ENCODE measurements at regions not wholly inside any gene's neighbourhood (a gene's known extent, or its start where the extent isn't known, plus 50 kb on each side); places are given as distances from the start of the nearest gene placed in this dataset.
"Not testable (repeated sequence)": the region's sequence is repeated elsewhere in the genome, so short reads cannot be mapped to it uniquely, and the experiment has no call there.

DNA sequence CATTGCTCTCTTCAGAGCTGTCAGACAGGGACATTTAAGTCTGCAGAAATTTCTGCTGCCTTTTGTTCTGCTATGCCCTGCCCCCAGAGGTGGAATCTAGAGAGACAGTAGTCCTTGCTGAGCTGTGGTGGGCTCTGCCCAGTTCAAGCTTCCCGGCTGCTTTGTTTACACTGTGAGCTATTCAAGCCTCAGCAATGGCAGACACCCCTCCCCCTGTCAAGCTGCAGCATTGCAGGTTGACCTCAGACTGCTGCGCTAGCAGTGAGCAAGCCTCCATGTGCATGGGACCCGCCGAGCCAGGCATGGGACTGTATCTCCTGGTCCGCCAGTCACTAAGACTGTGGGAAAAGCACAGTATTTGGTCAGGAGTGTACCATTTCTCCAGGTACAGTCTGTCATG lies 53.6 kb upstream of the MAPK10 start:
- DNase-seq, result not testable (repeated sequence)

DNA sequence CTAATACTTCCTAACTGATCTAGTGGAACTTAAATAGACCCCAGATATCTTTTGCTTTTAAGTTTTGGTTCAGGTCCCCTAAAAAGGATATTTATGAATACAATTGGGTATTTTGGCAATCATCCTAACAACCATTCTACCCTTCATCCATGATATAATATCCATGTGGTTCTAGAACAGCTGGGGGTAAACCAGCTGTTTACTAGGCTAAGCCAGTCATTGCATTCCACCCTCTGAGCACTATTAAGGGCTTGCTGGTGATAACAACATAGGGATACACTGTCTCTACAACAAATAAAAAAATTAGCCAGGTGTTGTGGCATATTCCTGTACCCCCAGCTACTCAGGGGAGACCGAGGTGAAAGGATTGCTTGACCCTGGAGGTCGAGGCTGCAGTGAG lies 54.8 kb upstream of the MAPK10 start:
- no peak for DNase-seq

DNA sequence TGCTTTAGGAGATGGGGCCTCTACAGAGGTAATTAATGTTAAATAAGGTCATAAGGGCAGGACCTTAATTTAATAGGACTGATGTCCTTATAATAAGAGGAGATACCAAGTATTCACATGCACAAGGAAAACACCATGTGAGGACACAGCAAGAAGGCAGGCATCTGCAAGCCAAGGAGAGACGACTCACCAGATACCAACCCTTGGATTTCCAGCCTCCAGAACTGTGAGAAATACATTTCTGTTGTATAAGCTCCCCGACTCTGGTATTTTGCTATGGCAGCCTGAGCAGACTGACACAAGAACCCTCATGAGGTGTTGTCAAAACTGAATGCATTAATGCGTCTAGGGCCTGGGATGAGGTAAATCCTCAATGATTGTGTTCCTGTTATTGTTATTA lies 56.2 kb upstream of the MAPK10 start:
- no peak for DNase-seq

DNA sequence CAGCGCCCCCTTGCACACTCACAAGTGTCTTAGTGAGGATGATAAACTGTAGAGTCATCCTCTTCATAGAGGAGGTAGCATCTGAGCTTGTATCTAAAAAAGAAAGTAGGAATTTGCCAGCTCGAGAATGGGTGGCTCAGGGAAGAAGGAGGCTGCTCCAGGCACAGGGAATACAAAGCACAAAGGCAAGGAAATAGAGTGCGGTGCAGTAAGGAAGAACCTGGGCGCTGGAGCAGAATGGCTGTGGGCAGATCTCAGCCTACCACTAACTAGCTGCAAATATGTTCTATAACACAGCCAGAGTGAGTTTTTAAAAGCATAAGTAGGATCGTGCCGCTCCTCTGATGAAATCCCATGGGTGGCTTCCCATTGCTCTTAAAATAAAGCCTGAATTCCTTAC lies 61.6 kb upstream of the MAPK10 start:
- DNase-seq, result no peak

DNA sequence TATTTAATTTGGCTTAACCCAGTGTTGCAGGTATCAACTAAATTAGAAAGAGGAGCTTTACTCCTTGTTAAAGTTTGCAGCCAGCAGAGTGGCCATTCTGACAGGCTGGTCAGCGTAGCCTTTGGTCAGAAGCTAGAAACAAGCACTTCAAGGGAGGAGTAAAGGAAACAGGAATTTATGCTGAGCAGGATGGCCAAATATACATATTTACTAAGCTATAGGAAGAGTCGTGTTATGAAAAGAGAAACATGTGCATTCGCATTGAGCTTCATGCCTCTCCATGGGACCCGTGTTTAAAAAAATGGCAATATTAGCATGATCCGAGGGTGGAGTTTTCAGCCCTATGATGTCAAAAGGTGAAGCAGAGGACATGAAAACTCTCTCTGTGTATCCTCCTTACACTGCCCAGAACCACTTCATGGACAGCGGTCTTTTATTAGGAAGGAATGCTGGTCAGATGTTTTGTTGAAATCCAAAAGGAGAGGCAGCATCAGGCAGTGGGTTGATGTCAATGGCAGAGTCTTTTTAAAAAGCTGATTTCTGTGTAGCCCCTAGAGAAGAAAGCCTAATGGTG lies 71.8 kb upstream of the MAPK10 start:
- no peak for DNase-seq

DNA sequence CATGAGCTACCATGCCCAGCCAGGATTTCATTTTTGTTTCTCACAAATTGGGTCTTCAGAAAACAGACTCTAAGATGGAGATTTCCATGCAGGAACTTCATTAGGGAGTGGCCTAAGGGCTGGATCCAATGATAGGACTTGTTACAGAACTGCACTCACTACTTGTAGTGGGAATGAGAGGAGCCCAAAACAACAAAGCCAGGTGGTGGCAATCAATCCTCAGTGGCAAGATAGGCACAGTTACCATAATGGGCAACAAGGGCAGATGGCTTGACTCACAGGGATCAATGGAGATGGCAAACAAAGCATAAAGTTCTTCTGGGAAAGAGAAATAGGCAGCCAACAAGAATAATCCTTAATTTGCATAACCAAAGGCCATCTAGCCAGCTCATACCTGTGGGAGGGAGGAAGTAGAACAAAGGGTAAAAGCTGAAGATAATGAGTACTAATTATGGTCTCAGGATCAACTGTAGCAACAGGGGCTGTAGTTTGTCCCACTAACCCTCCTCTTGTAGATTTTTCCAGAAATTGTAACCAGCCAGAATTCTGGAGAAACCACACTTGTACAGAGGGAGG lies 72.8 kb upstream of the MAPK10 start:
- DNase-seq, result no peak

DNA sequence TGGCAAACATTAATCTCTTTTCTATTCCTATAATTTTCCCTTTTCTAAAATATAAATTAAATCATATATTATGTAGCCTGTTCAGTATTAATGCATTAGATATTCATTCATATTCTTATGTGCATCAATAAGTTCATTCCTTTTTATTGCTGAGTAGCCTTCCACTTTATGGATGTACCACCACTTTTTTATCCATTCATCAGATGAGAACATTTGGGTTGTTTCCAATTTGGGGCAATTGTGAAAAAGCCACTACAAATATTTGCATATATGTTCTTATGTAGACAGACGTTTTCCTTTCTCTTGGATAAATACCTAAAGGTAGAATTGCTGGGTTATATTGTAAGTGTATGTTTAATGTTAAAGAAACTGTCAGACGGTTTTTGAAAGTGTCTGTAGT lies 79.4 kb upstream of the MAPK10 start:
- no peak for DNase-seq

DNA sequence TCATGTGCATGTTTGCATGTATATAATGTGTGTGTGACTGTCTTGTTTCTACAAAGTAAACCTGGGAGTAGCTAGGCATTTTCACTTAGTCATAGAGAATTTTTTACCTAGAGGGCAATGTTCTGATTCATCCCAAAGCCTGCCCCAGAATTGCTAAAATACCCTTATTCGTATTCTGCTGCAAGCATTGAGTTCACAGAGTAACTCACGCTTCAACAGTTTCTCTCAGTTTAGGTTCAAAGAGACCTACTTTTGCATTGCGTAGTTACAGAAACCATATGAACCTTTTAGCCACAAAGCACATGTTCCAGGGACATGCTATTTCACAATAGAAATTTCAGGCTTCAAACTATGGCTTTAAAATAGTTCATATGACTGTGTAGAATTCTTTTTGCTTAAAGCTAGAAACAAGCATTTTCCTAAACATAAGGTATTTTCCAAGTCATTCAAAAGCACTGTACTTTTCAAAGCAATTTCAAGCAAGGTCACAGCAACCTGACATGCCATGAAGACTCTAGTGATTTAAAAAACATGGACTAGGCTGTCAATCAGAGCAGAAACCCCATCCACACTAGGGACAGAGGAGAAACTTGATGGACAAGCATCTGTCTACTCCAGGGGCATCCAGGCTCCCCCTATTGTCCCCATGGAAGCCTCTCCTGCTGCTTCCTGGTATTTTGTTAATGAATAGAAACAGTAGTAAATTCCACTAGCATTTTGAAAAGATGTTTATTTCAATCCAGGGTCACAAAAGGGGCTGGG lies 81.5 kb upstream of the MAPK10 start:
- no peak for DNase-seq

DNA sequence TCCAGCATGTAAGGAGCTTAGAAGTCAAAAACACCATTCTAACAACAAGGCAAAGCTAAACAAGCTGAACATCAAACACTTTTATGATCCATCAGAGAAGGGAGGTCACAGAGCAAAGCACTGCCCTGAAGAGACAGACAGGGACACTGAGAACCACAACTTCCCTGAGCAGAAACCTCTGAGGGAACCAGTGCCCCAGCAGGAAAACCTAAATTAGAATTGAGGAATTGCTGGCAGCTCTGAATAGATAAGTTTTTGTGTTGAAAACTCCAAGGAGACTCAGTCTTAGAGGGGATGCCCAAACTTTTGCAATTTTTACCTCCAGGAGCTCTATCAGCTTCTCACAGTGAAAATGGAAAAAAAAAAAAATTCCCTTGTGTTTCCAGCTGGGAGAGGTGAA lies 83.0 kb upstream of the MAPK10 start:
- DNase-seq, result no peak

DNA sequence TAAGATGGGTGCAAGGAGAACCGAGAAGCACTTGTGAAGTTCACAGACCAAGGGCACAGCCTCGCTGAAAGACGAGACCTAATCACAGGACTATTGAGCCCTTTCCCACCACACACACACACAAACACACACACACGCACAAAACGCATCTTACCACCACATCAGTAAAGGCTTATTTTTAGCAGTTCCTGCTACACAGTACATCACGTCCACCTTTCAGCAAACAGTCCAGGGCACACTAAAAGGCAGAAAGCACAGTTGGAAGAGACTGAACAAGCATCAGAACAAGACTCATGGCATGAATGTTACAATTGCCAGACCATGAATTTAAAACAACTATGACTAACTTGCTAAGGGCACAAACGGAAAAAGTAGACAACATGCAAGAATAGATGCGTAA lies 83.6 kb upstream of the MAPK10 start:
- DNase-seq, result no peak

DNA sequence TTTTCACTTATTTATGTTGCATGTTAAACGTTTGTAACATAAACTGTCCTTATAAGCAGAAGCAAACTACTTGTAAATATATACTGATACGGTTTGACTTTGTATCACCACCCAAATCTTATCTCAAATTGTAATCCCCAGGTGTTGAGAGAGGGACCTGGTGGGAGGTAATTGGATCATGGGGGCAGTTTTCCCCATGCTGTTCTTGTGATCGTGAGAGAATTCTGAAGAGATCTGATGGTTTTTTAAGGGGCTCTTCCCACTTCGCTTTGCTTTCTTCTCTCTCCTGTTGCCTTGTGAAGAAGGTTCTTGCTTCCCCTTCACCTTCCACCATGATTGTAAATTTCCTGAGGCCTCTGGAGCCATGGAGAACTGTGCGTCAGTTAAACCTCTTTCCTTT lies 87.1 kb upstream of the MAPK10 start:
- DNase-seq, result no peak

DNA sequence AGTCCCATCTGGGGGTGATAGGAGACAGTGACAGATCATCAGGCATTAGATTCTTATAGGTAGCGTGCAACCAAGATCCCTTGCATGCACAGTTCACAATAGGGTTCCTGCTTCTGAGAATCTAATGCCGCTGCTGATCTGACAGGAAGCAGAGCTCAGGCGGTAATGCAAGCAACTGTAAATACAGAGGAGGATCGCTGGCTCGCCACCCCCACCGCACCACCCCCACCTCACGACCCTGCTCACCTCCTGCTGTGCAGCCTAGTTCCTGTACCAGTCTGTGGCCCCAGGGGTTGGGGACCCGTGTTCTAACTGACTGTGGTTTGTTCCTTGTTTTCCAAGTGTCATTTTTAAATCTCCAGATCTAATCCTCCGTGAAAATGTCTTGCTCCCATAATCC lies 89.0 kb upstream of the MAPK10 start:
- no peak for DNase-seq

DNA sequence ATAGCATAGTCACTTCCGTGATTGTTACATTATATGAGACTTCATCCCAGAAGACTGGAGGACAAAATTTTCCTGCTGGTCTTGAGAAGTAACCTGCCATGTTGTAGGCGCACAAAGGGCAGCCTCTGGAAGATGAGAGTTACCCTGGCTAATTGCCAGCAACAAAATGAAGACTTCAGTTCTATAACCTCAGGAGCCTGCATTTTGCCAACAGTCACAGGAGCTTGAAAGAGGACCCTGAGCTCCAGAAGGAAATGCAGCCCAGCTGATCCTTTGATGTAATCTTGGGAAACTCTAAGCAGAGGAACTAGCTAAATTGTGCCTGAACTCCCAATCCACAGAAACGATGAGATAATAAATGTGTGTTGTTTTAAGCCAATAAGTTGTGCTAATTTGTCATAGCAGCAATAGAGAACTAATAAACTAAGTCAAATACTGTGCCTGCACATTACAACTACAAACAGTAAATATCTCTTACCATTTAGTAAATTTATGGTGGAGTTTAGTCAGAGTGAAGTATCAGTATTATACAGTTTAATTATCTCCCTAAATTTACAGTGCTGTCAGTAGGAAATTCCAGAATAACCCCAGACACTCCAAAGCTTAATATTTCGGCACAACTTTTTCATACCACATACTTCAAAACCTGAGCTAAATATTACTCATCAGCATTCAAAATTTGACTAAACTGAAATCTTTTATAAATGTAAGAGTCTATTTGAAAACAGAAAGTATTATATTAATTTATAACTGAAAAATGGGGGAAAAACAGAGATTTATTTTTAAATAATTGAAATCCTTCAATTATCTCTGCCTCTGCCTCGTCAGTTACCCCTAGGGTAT lies 90.1 kb upstream of the MAPK10 start:
- no peak for DNase-seq

DNA sequence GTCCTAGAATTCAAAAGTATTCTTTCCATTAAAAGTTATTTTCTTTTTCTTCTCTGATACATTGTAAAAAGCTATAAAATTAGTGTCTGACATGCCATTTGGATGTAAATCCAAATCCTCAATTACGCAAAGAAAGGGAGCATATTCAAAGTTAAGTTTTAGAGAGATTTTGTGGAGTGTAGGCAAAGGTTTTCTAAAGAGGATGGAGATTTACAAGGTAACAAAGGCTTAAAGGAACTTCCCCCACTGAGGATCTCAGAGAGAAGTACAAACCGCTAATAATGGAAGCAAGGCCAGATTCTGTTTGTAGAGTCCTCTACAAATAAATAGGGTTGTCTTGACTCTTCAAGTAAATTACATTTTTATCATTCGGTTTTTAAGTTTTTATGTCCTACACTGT lies 91.0 kb upstream of the MAPK10 start:
- DNase-seq, result no peak

DNA sequence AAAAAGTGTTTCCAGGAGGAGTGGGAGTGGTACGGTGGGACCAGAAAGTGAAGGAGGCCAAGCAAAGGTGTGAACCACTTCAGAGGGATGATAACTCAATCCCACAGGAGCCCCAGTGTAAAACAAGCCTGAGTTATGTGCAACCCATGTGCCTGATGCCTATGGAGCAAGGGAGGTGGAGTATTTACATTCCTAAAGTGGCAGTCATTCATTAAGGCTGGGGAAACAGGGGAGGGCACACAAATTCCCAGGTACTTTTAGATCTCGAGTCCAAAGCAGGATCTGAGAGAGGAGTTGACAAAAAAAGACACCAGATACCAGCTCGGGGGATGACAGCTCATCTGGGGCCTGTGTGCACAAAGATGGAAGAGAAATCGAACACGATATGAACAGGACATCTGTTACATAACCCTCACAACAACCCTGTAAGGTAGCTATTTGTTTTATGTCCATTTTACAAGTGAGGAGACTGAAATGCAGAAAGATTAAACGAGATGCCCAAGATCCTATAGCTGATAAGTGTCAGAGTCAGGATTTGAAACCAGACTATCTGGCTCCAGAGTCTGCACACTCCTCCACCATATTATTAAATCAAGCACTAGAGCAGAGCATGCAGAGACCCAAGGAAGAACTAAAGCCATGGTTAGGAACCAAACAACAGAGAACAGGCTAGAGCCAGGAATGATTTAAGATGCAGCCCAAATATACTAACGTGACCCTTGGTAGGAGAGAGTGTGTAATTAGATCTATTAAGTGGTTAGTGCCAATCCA lies 91.9 kb upstream of the MAPK10 start:
- DNase-seq, result no peak

DNA sequence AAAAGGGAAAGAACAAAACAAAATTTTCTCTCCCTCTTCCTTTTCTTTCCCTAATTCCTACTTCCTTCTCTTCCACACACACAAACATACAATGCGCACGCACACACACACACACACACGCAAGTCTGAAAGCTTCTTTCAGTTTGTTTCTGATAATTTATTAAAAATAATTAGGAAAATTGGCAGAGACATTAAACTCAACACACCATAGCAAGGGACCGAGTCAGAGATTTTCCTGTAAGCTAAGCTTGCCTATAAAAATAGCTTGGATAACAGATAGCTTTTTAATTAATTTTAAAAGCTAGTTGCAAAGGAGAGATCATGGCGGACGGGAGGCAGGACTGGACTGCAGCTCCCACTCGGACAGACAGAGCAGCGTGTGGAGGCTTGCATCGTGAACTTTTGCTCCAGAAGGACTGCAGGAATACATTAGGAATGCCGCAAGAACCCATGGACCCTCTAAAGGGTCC lies 92.6 kb upstream of the MAPK10 start:
- no peak for DNase-seq

DNA sequence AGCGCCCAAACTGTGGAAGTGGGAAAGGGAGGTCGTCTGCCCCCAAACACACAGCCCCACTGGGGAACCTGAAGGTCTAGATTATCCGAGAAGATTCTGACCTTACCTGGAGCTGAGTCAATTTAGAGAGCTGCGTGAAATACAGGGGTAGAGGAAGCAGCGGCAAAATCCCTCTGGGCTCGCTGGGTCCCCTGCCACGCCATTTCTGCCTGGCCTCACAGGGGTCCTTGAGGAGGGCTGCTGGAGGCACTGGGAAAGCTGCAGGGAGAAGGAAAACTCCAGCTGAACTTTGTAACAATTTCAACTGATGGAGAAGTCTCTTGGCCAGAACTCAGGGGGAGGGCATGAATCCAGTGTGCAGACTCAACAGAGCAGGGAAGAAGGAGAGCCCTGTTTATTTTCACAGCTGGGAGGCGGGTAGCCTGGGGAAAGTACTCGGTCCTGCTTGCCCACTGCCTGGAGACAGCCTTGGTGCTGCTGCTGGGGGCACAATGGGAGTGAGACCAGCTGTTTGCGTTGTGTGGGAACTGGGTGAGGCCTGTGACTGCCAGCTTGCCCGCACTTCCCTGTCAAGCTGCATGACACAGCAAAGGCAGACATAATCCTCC lies 93.2 kb upstream of the MAPK10 start:
- no peak for DNase-seq

DNA sequence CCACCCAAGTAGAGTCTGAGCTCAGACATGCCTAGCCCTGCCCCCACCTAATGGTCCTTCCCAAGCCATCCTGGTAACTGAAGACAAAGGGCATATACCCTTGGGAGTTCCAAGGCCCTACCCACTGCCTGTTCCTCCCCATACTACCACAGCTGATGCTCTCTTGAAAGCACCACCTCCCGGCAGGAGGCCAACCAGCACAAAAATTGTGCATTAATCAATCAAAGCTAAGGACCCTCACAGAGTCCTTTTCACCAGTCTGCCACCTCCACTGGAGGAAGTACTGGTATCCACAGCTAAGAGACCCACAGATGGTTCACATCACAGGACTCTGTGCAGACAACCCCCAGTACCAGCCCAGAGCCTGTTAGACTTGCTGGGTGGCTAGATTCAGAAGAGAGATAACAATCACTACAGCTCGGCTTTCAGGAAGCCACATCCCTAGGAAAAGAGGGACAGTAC lies 93.8 kb upstream of the MAPK10 start:
- DNase-seq, result not testable (repeated sequence)

DNA sequence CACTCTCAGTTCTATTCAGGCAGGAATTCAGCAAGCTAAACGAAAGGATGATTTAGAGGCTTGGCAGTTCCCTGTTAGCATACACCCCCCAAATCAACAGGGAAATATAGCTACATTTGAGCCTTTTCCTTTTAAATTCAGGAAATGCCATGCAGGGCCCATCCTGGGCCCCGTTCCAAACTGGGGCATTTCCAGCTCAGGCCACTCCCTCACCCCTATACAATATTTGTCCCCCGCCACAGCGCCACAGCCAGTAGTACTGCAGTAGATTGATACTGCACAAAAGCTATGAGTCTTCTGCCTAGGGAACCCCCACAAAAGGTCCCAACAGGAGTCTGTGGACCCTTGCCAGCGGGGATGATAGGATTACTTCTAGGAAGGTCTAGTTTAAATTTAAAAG lies 102.0 kb upstream of the MAPK10 start:
- no peak for DNase-seq

DNA sequence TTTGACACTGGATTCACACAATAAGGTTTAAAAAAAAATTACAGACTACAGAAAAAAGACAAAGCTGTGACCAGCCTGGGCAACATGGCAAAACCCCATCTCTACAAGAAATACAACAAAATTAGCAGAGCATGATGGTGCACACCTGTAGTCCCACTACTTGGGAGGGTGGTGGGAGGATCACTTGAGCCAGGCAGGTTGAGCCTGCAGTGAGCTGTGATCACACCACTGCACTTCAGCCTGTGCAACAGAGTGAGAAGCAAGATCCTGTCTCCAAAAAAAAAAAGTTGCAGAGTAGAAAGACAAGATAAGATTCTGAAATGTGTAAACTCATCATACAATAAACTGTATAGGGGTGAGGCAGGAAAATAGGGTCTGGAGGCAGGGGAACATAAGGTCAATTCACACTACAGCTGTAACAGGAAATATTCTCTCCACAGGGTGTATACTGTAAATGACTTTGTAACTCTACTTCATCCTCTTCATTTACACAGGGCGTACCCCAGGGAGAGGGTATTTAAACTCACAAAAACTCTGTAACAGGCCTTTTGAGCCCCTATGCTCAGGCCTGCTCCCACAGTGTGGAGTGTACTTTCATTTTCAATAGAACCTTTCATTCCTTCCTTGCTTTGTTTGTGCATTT lies 112.6 kb upstream of the MAPK10 start:
- no peak for DNase-seq

DNA sequence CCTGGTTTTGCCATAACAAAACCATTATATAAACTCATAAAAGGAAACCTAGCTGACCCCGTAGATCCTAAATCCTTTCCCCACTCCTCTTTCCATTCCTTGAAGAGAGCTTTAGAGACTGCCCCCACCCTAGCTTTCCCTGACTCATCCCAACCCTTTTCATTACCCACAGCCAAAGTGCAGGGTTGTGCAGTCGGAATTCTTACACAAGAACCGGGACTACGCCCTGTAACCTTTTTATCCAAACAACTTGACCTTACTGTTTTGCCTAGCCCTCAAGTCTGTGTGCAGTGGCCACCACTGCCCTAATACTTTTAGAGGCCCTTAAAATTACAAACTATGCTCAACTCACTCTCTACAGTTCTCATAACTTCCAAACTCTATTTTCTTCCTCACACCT lies 116.0 kb upstream of the PTPN13 start:
- DNase-seq, result not testable (repeated sequence)

DNA sequence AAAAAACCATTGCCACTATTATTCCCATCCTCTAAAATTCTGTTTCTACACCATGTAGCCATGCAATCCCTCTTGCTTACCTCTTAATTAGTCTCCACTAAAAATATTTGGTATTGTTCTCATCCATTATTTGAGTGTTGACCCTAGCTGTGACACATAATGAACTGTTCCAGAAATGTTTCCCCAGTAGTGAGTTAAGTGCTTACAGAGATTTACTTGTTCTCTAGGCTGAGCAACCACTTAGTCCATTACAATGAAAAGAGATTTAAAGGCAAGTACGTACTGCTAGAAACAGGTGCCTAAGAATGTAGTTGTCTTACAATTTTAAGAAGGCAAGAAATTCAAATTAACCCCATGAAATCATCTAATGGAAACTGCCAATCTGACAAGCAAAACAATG lies 112.7 kb upstream of the PTPN13 start:
- no peak for DNase-seq
